Mesendoderm (in vitro differentiated cells): ENCODE measurements at regions not wholly inside any gene's neighbourhood (a gene's known extent, or its start where the extent isn't known, plus 50 kb on each side); places are given as distances from the start of the nearest gene placed in this dataset.
A peak's percentile ranks its signal among the peaks of the same experiment; 100 is the strongest.

Experiments used
- DNase-seq: peaks from one replicate; pipeline ENCODE4 v3.0.0; 2013
- H2AK5ac ChIP-seq: 2 replicates; pipeline ENCODE4 v1.6.1; 2013; ENCODE audit warnings: low read length, inconsistent platforms
- H2BK120ac ChIP-seq: 2 replicates; pipeline ENCODE4 v1.6.1; 2013; ENCODE audit warnings: low read depth, mild to moderate bottlenecking, low read length, moderate library complexity, mixed read lengths
- H2BK15ac ChIP-seq: replicated peaks from 2 replicates; pipeline ENCODE4 v1.6.1; 2013; ENCODE audit warnings: low read depth, mild to moderate bottlenecking, moderate library complexity
- H2BK5ac ChIP-seq: 2 replicates; pipeline ENCODE4 v1.6.1; 2013; ENCODE audit warnings: low read length, inconsistent platforms
- H3K18ac ChIP-seq: 2 replicates; pipeline ENCODE4 v1.6.1; 2013; ENCODE audit warnings: mild to moderate bottlenecking, low read length, mixed read lengths
- H3K23ac ChIP-seq: one replicate; pipeline ENCODE4 v1.6.1; 2013; ENCODE audit warnings: low read length
- H3K27ac ChIP-seq: 2 replicates; pipeline ENCODE4 v1.5.1; 2013; ENCODE audit warnings: low read depth, mild to moderate bottlenecking, inconsistent platforms, low read length, moderate library complexity
- H3K27me3 ChIP-seq: 2 replicates; pipeline ENCODE4 v1.6.1; 2013; ENCODE audit warnings: low read length, control low read depth, mild to moderate bottlenecking, inconsistent platforms; ENCODE audit not compliant: insufficient read depth, poor library complexity
- H3K36me3 ChIP-seq: 2 replicates; pipeline ENCODE4 v1.6.1; 2013; ENCODE audit warnings: low read length, inconsistent platforms; ENCODE audit not compliant: control insufficient read depth, insufficient read depth
- H3K4ac ChIP-seq: one replicate; pipeline ENCODE4 v1.6.1; 2013; ENCODE audit warnings: low read depth, mild to moderate bottlenecking, low read length, moderate library complexity
- H3K4me1 ChIP-seq: 2 replicates; pipeline ENCODE4 v1.6.1; 2013; ENCODE audit warnings: low read depth, low read length, inconsistent platforms; ENCODE audit not compliant: control insufficient read depth
- H3K4me2 ChIP-seq: 2 replicates; pipeline ENCODE4 v1.6.1; 2013; ENCODE audit warnings: low read length
- H3K4me3 ChIP-seq: 2 replicates; pipeline ENCODE4 v1.5.1; 2013; ENCODE audit warnings: mild to moderate bottlenecking, low read length
- H3K56ac ChIP-seq: one replicate; pipeline ENCODE4 v1.6.1; 2013; ENCODE audit warnings: low read length
- H3K79me1 ChIP-seq: 2 replicates; pipeline ENCODE4 v1.6.1; 2013; ENCODE audit warnings: low read length, inconsistent platforms
- H3K79me2 ChIP-seq: 2 replicates; pipeline ENCODE4 v1.6.1; 2013; ENCODE audit warnings: mild to moderate bottlenecking, low read length; ENCODE audit not compliant: control insufficient read depth, insufficient read depth
- H3K9ac ChIP-seq: 2 replicates; pipeline ENCODE4 v1.6.1; 2013; ENCODE audit warnings: low read length, inconsistent platforms
- H4K5ac ChIP-seq: one replicate; pipeline ENCODE4 v1.6.1; 2013; ENCODE audit warnings: low read length
- H4K8ac ChIP-seq: one replicate; pipeline ENCODE4 v1.6.1; 2013; ENCODE audit warnings: low read depth, mild to moderate bottlenecking, control low read depth, low read length, moderate library complexity
- WGBS: extraction: QIAGEN DNeasy Blood & Tissue Kit; methylation state at CpG from one replicate; pipeline ENCODE4 v1.1.7; 2013; ENCODE audit warnings: low lambda C conversion rate, missing lambda C conversion rate; ENCODE audit not compliant: insufficient coverage; ENCODE audit errors: extremely low coverage; 5-methylcytosine and 5-hydroxymethylcytosine counted together

DNA sequence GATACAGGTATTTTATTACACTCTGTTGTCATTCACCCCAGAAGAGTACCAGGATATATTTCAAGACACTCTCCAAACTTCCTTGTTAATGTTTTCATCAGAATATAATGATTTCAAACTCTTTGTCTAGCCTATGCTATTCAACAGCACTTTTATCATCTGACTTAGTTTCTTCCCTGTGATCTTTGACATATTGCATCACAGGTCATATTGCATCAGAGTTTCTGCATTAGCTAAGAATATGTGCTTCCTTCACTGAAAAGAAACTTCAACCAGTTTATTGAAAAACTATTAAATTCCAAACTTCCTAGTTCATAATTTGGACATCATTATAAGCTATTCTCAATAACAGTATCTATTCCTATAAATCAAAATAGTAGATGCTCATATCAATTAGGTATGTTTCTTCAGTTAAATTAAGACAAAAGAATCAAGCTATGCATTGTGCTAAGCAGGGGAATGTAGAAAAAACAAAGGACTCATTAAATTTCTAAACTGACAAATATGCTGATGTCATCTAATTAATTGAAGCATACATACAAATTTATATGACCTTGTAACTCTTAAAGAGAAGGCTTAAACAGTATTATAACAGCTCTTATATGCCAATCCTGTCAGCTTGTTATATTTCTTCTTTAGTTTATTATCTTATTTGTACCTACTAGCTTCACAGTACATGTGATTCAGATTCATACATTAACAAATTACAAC is 361.8 kb upstream of the LUZP2 start:
- H3K23ac ChIP-seq = no peak overlapping the region
- H2BK5ac ChIP-seq = no peak overlapping the region
- H3K4ac ChIP-seq = no peak overlapping the region
- DNase-seq = no peak
- no peaks in the 10 kb centered on the region for H3K27me3 ChIP-seq
- no peak overlapping the region for H4K5ac ChIP-seq
- H3K56ac ChIP-seq = no peak overlapping the region
- no peaks in the 10 kb centered on the region for H3K79me2 ChIP-seq
- H3K4me1 ChIP-seq = no peaks in the 10 kb centered on the region
- H4K8ac ChIP-seq = no peak overlapping the region
- H3K18ac ChIP-seq = no peak overlapping the region
- H2BK15ac ChIP-seq = no peak overlapping the region
- no peak overlapping the region for H3K27ac ChIP-seq
- H3K4me3 ChIP-seq = no peak overlapping the region
- no peaks in the 10 kb centered on the region for H3K36me3 ChIP-seq
- no peaks in the 10 kb centered on the region for H3K79me1 ChIP-seq
- H2AK5ac ChIP-seq = no peak overlapping the region
- no peak overlapping the region for H3K9ac ChIP-seq
- no peak overlapping the region for H2BK120ac ChIP-seq
- H3K4me2 ChIP-seq = no peak overlapping the region

DNA sequence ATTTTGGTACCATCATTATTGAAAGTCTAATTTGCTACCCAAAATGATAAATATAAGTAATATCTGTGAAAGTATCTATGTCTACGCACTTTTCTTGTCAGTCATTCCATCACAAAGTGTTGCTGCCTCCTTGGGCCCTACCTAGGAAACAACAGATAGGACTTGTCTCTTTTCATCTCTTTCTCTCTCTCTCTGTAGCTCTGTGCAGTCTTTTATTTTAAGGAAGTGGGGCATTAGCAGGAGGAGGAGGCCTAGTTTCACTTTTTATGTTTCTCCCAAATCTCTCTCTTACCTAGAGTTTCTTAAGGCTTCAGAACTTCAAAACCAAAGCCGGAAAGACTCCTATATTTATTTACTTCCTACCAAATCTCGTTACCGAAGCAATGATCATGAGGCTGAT is 354.8 kb upstream of the LUZP2 start:
- Histone ChIP-seq H3K23ac (no peak overlapping the region), H2BK15ac (no peak overlapping the region), H3K36me3 (no peaks in the 10 kb centered on the region), H2BK120ac (no peak overlapping the region), H3K9ac (no peak overlapping the region), H3K27me3 (no peaks in the 10 kb centered on the region), H3K18ac (no peak overlapping the region), H4K5ac (no peak overlapping the region), H3K56ac (no peak overlapping the region), H2AK5ac (no peak overlapping the region), H3K4me2 (no peak overlapping the region), H3K79me1 (no peaks in the 10 kb centered on the region), H3K4me1 (no peaks in the 10 kb centered on the region), H3K27ac (no peak overlapping the region), H2BK5ac (no peak overlapping the region), H4K8ac (no peak overlapping the region), H3K4me3 (no peak overlapping the region), H3K4ac (no peak overlapping the region), H3K79me2 (no peaks in the 10 kb centered on the region)
- DNase-seq = no peak
- no CpG with 5 or more reads among the region's 4 CpGs for WGBS

DNA sequence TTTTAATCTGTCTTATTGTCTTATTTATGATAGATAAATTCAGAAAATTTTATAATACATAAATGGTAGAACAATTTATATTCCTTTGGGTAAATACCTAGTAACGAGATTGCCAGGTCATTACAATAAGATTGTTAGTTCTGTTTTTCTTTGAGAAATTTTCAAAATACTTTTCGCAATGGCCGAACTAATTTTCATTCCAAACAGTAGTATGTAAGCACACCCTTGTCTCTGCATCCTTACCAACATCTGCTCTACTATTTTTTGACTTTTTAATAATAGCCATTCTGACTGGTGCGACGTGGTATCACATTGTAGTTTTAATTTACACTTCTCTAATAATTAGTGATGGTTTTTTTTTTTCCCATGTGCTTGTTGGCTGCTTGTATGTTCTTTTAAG is 351.4 kb upstream of the LUZP2 start:
- no peak overlapping the region for H3K27ac ChIP-seq
- H2BK120ac ChIP-seq = no peak overlapping the region
- no peak overlapping the region for H3K18ac ChIP-seq
- H4K8ac ChIP-seq = no peak overlapping the region
- no peak overlapping the region for H3K4ac ChIP-seq
- H3K4me2 ChIP-seq = no peak overlapping the region
- H2AK5ac ChIP-seq = no peak overlapping the region
- H3K79me2 ChIP-seq = no peaks in the 10 kb centered on the region
- H3K79me1 ChIP-seq = no peaks in the 10 kb centered on the region
- H2BK5ac ChIP-seq = no peak overlapping the region
- no peaks in the 10 kb centered on the region for H3K27me3 ChIP-seq
- H3K56ac ChIP-seq = no peak overlapping the region
- H3K23ac ChIP-seq = no peak overlapping the region
- no peaks in the 10 kb centered on the region for H3K4me1 ChIP-seq
- no CpG with 5 or more reads among the region's 5 CpGs for WGBS
- no peak overlapping the region for H3K4me3 ChIP-seq
- H2BK15ac ChIP-seq = no peak overlapping the region
- no peak overlapping the region for H4K5ac ChIP-seq
- H3K9ac ChIP-seq = no peak overlapping the region
- DNase-seq = no peak
- no peaks in the 10 kb centered on the region for H3K36me3 ChIP-seq

DNA sequence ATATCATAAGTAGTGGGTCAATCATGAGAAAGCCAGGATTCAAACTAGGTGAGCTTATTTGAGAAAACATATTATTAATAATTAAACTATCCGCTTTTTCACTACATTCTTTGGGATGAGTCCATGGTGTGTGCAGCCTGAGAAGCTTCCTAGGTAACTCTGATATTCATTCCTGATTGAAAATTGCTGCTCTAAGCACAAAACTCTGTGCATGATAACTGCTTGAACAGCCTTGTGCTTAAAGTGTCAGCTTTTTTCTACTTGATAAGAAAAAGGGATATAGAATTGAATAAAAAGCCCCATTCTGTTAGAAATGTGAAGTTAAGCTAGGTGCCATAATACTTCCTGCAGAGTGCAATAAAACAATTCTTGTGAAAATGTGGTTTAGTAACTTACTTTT is 343.5 kb upstream of the LUZP2 start:
- H3K4me3 ChIP-seq = no peak overlapping the region
- no peak for DNase-seq
- no peaks in the 10 kb centered on the region for H3K79me1 ChIP-seq
- no peak overlapping the region for H2BK5ac ChIP-seq
- H3K23ac ChIP-seq = no peak overlapping the region
- no peaks in the 10 kb centered on the region for H3K4me1 ChIP-seq
- H3K4me2 ChIP-seq = no peak overlapping the region
- no peak overlapping the region for H3K27ac ChIP-seq
- H3K56ac ChIP-seq = no peak overlapping the region
- no peaks in the 10 kb centered on the region for H3K79me2 ChIP-seq
- WGBS = no CpG with 5 or more reads among the region's 1 CpG
- no peaks in the 10 kb centered on the region for H3K27me3 ChIP-seq
- H2BK120ac ChIP-seq = no peak overlapping the region
- no peak overlapping the region for H4K5ac ChIP-seq
- H2AK5ac ChIP-seq = no peak overlapping the region
- no peak overlapping the region for H2BK15ac ChIP-seq
- no peak overlapping the region for H3K18ac ChIP-seq
- no peak overlapping the region for H4K8ac ChIP-seq
- no peak overlapping the region for H3K4ac ChIP-seq
- no peak overlapping the region for H3K9ac ChIP-seq
- no peaks in the 10 kb centered on the region for H3K36me3 ChIP-seq

DNA sequence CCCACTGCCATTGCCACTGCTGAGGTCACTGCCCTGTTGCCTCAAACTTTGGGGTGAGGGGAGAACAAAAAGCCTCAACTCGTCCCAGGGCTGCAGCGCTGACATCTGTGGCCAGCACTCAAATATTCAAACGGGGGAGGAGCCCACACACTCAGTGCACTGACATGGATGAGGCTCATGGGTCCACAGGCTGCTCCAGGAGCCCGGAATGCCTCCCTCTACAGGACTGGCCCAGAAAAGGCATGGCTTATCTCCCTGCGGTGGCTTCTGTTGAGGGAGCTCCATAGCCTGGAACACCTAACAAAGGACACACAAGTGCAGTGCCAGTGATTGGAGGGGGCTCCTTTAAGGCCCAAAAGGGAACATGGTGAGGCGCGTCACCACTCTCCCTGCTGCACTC is 341.1 kb upstream of the LUZP2 start:
- Histone ChIP-seq H3K23ac (no peak overlapping the region), H2BK120ac (no peak overlapping the region), H3K27ac (no peak overlapping the region), H3K4me1 (no peaks in the 10 kb centered on the region), H4K8ac (no peak overlapping the region), H3K27me3 (no peaks in the 10 kb centered on the region), H3K79me2 (no peaks in the 10 kb centered on the region), H2BK5ac (no peak overlapping the region), H3K56ac (no peak overlapping the region), H3K79me1 (no peaks in the 10 kb centered on the region), H4K5ac (no peak overlapping the region), H3K4ac (no peak overlapping the region), H3K18ac (no peak overlapping the region), H2BK15ac (no peak overlapping the region), H3K4me3 (no peak overlapping the region), H3K9ac (no peak overlapping the region), H3K36me3 (no peaks in the 10 kb centered on the region), H2AK5ac (no peak overlapping the region), H3K4me2 (no peak overlapping the region)
- no CpG with 5 or more reads among the region's 7 CpGs for WGBS
- peak; percentile 44 for DNase-seq

DNA sequence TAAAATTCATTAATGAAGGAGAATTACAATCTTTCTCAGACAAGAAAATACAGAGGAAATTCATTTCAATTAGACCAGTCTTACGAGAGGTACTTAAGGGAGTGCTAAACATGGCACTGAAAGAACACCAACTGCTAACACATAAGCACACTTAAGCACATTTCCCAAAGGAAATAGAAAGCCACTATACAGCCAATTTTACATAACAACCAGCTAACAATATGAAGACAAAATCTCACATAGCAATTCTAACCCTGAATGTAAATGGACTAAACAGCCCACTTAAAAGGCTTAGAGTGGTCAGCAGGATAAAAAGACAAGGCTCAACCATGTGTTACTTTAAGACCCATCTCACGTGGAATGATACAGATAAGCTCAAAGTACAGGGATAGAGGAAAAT is 339.5 kb upstream of the LUZP2 start:
- no peaks in the 10 kb centered on the region for H3K36me3 ChIP-seq
- DNase-seq = no peak
- no peaks in the 10 kb centered on the region for H3K27me3 ChIP-seq
- H2BK15ac ChIP-seq = no peak overlapping the region
- no peak overlapping the region for H3K9ac ChIP-seq
- no peak overlapping the region for H3K56ac ChIP-seq
- H4K5ac ChIP-seq = no peak overlapping the region
- no peak overlapping the region for H4K8ac ChIP-seq
- no peaks in the 10 kb centered on the region for H3K4me1 ChIP-seq
- no peak overlapping the region for H3K27ac ChIP-seq
- H3K4me3 ChIP-seq = no peak overlapping the region
- H2AK5ac ChIP-seq = no peak overlapping the region
- no peak overlapping the region for H3K23ac ChIP-seq
- no peak overlapping the region for H2BK5ac ChIP-seq
- no peaks in the 10 kb centered on the region for H3K79me2 ChIP-seq
- H3K18ac ChIP-seq = no peak overlapping the region
- no peak overlapping the region for H3K4ac ChIP-seq
- no peaks in the 10 kb centered on the region for H3K79me1 ChIP-seq
- no CpG with 5 or more reads among the region's 2 CpGs for WGBS
- H3K4me2 ChIP-seq = no peak overlapping the region
- no peak overlapping the region for H2BK120ac ChIP-seq
